Esophagus muscularis mucosa (tissue), 4 donors: ENCODE measurements at regions not wholly inside any gene's neighbourhood (a gene's known extent, or its start where the extent isn't known, plus 50 kb on each side); places are given as distances from the start of the nearest gene placed in this dataset.

Source experiments
- DNase-seq: peaks from one replicate; pipeline ENCODE4 v3.0.0-alpha.2; 2017; ENCODE audit errors: extremely low spot score
- H3K27ac ChIP-seq, 4 donors: fragments of 200-600 bp; sonication (generic); replicated peaks in 1 of 4; 1 replicate in 3 of 4; 2 replicates in 1 of 4; pipeline ENCODE4 v1.5.1; 2016 to 2019; ENCODE audit warnings: mild to moderate bottlenecking in 1 of 4
- H3K27me3 ChIP-seq, 4 donors: fragments of 200-600 bp; sonication (generic); one replicate each; pipeline versions ENCODE4 v1.5.1 to v1.6.0; 2016 to 2019
- H3K36me3 ChIP-seq, 4 donors: fragments of 200-600 bp; sonication (generic); one replicate each; pipeline ENCODE4 v1.5.1; 2016 to 2019
- H3K4me1 ChIP-seq, 4 donors: fragments of 200-600 bp; sonication (generic); one replicate each; pipeline ENCODE4 v1.5.1; 2016 to 2019
- H3K4me3 ChIP-seq, 4 donors: fragments of 200-600 bp; sonication (generic); 1 replicate in 2 of 4; 2 replicates in 2 of 4; pipeline ENCODE4 v1.5.1; 2016 to 2019; ENCODE audit warnings: mild to moderate bottlenecking in 4 of 4, moderate library complexity in 1 of 4
- H3K9me3 ChIP-seq, 4 donors: fragments of 200-600 bp; sonication (generic); 1 replicate in 3 of 4; 2 replicates in 1 of 4; pipeline ENCODE4 v1.5.1; 2016 to 2019
- CTCF ChIP-seq, 3 experiments: fragments of 200-600 bp in 2 of 3; fragments of 450-650 bp in 1 of 3; sonication (generic) in 2 of 3; IDR thresholded peaks; one replicate each; pipeline ENCODE4 v1.5.1; 2017 to 2019; ENCODE audit warnings: antibody characterized with exemption in 3 of 3, mild to moderate bottlenecking in 2 of 3, moderate library complexity in 1 of 3
- EP300 ChIP-seq: sonication (generic); formaldehyde crosslinking; IDR thresholded peaks from one replicate; pipeline ENCODE4 v1.6.1; 2017; ENCODE audit warnings: antibody characterized with exemption
- POLR2A ChIP-seq: fragments of 450-650 bp; IDR thresholded peaks from one replicate; pipeline ENCODE4 v1.6.1; 2017; ENCODE audit warnings: antibody characterized with exemption, moderate library complexity, mild to moderate bottlenecking, low read depth
- POLR2AphosphoS5 ChIP-seq, 2 donors: sonication (generic); formaldehyde crosslinking; IDR thresholded peaks; one replicate each; pipeline ENCODE4 v1.6.1; 2017; ENCODE audit warnings: antibody characterized with exemption in 2 of 2
- WGBS: methylation state at CpG from one replicate; pipeline ENCODE4 v1.1.5; 2018; 5-methylcytosine and 5-hydroxymethylcytosine counted together
- intact Hi-C: fragments of 100-400 bp; cut with DNase I; formaldehyde crosslinking; loops from one replicate; pipeline ENCODE4 v1.15.1; 2023

- H3K27me3 ChIP-seq = no peaks in the 10 kb centered on the region
- no peak overlapping the region for H3K4me3 ChIP-seq
- TF ChIP-seq POLR2AphosphoS5 (IDR thresholded peaks at IDR 0.05) (no peak), POLR2A (no peak), CTCF (IDR thresholded peaks at IDR 0.05) (no peak), EP300 (no peak)
- 95% methylated on average over 8 of the region's 8 CpGs for WGBS
- H3K36me3 ChIP-seq = no peaks in the 10 kb centered on the region
- no peak overlapping the region for H3K27ac ChIP-seq
- no peaks in the 10 kb centered on the region for H3K4me1 ChIP-seq
- no peaks in the 10 kb centered on the region for H3K9me3 ChIP-seq
- intact Hi-C loops = no loop called here
- no peak for DNase-seq
Observed at GRCh38 chr5:87572611-87573010, 159.9 kb upstream of the CCNH start.

- Histone ChIP-seq H3K9me3 (no peaks in the 10 kb centered on the region), H3K4me1 (no peaks in the 10 kb centered on the region), H3K4me3 (no peak overlapping the region), H3K27ac (no peak overlapping the region), H3K27me3 (no peaks in the 10 kb centered on the region), H3K36me3 (no peaks in the 10 kb centered on the region)
- DNase-seq = no peak
- WGBS = 47% methylated on average over 2 of the region's 2 CpGs
- TF ChIP-seq CTCF (IDR thresholded peaks at IDR 0.05) = no peak
- TF ChIP-seq POLR2AphosphoS5 (IDR thresholded peaks at IDR 0.05) = no peak
- TF ChIP-seq EP300 = no peak
- TF ChIP-seq POLR2A = no peak
- intact Hi-C loops = no loop called here
Observed at GRCh38 chr5:87572090-87572489, 159.4 kb upstream of the CCNH start.

DNA sequence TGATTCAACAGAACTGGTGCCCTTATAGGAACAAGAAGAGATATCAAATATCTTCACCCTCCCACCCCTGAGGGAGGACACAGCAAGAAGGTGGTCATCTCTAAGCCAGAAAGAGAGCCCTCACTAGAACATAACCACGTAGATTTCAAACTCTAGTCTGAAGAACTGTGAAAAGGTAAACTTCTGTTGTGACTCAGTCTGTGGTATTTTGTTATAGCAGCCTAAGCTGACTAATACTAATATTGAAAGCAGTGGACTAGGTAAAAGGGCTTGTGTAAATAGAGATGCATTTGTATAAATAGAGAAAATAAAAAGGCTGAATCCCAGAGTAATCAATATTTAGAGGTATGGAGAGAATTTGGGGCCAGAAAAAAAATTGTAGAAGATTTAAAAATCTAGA lies 157.6 kb upstream of the CCNH start:
- Histone ChIP-seq H3K9me3 (no peaks in the 10 kb centered on the region), H3K4me3 (no peak overlapping the region), H3K36me3 (no peaks in the 10 kb centered on the region), H3K4me1 (no peaks in the 10 kb centered on the region), H3K27me3 (no peaks in the 10 kb centered on the region), H3K27ac (no peak overlapping the region)
- intact Hi-C loops = no loop called here
- TF ChIP-seq EP300 (no peak), CTCF (IDR thresholded peaks at IDR 0.05) (no peak), POLR2AphosphoS5 (IDR thresholded peaks at IDR 0.05) (no peak), POLR2A (no peak)
- 88% methylated on average over 1 of the region's 1 CpG for whole genome bisulfite sequencing
- DNase-seq = no peak

GRCh38 chr5:87562068-87562467 lies 149.3 kb upstream of the CCNH start:
- Histone ChIP-seq H3K27me3 (no peaks in the 10 kb centered on the region), H3K4me3 (no peak overlapping the region), H3K36me3 (no peaks in the 10 kb centered on the region), H3K9me3 (no peaks in the 10 kb centered on the region), H3K27ac (no peak overlapping the region), H3K4me1 (no peaks in the 10 kb centered on the region)
- DNase-seq = no peak
- intact Hi-C loops = no loop called here
- 100% methylated on average over 1 of the region's 1 CpG for WGBS
- no peak for TF ChIP-seq POLR2A
- TF ChIP-seq CTCF (IDR thresholded peaks at IDR 0.05) = no peak
- no peak for TF ChIP-seq EP300

DNA sequence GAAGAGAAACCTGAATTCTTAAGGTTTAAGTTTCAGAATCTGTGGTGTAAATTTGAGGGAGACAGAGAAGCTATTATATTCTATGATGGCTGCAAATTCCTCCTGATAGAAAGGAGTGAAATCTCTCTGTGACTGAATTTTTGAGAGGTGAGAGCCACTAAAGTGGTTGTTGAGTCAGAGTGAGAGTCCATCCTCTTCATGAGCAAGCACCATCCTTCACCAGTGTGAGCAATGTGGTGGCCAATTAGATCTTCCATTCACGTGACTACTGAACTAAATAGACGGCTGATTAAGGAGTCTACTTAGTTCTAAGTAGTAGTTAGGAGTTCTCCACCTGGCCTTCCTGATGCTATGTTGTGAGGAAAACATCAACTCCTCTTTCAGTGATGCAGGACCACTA lies 147.8 kb upstream of the CCNH start:
- intact Hi-C loops = no loop called here
- WGBS = 95% methylated on average over 2 of the region's 2 CpGs
- Histone ChIP-seq H3K27me3 (no peaks in the 10 kb centered on the region), H3K36me3 (no peaks in the 10 kb centered on the region), H3K27ac (no peak overlapping the region), H3K4me1 (no peaks in the 10 kb centered on the region), H3K4me3 (no peak overlapping the region), H3K9me3 (no peaks in the 10 kb centered on the region)
- DNase-seq = no peak
- TF ChIP-seq EP300 (no peak), CTCF (IDR thresholded peaks at IDR 0.05) (no peak), POLR2A (no peak), POLR2AphosphoS5 (IDR thresholded peaks at IDR 0.05) (no peak)
